SU-DHL-6 (cell line): ENCODE measurements at regions not wholly inside any gene's neighbourhood (a gene's known extent, or its start where the extent isn't known, plus 50 kb on each side); places are given as distances from the start of the nearest gene placed in this dataset.

Source experiments
- CTCF ChIP-seq: fragments of 200-600 bp; sonication (generic); IDR thresholded peaks from one replicate; pipeline ENCODE4 v1.5.1; 2017; ENCODE audit warnings: antibody characterized with exemption, mild to moderate bottlenecking, low read length, moderate library complexity; ENCODE audit not compliant: insufficient read depth, poor library complexity, severe bottlenecking
- EZH2phosphoT487 ChIP-seq: fragments of 200-600 bp; sonication (generic), shearing (Covaris generic); conservative IDR thresholded peaks from 2 replicates; pipeline ENCODE4 v1.6.1; 2018; ENCODE audit warnings: mild to moderate bottlenecking, antibody characterized with exemption, low read length, moderate library complexity, mixed read lengths

- TF ChIP-seq CTCF (no peak), EZH2phosphoT487 (no peak)
Observed at GRCh38 chr6:25023781-25024180, 88.0 kb upstream of the RIPOR2 start.
